PC-9 (cell line): ENCODE measurements at regions not wholly inside any gene's neighbourhood (a gene's known extent, or its start where the extent isn't known, plus 50 kb on each side); places are given as distances from the start of the nearest gene placed in this dataset.

Experiments
- BruUV-seq: library from RNA; stranded (reverse); fragments of 400-500 nt; replicated peaks from 2 replicates; lab custom pipeline; 2021; lab: Mats Ljungman, UMichigan
- CTCF ChIA-PET: fragments of 300-600 bp; sonication (Branson Sonifier 250); formaldehyde crosslinking; loops from one replicate; lab custom pipeline; 2022; ENCODE audit warnings: antibody characterized with exemption; lab: Charles Lee
- POLR2A ChIA-PET: fragments of 300-600 bp; sonication (Branson Sonifier 250); formaldehyde crosslinking; loops from one replicate; lab custom pipeline; 2022; ENCODE audit warnings: antibody characterized with exemption; ENCODE audit not compliant: unreplicated experiment; lab: Charles Lee
- DNase-seq, 2 experiments: peaks; one replicate each; pipeline versions ENCODE4 v3.0.0 to v3.0.0-alpha.2; 2015 to 2022; ENCODE audit warnings: mixed read lengths in 1 of 2
- H2AFZ ChIP-seq: fragments of 200-600 bp; sonication (generic); 2 replicates; pipeline ENCODE4 v1.8.1; 2017; ENCODE audit warnings: antibody characterized with exemption
- H3F3A ChIP-seq: fragments of 200-600 bp; sonication (generic); 2 replicates; pipeline ENCODE4 v1.8.1; 2017; ENCODE audit warnings: antibody characterized with exemption, mild to moderate bottlenecking, low read depth; ENCODE audit not compliant: insufficient read depth
- H3K27ac ChIP-seq: fragments of 200-600 bp; sonication (generic); 2 replicates; pipeline ENCODE4 v1.6.1; 2016; ENCODE audit warnings: mixed run types
- H3K27me3 ChIP-seq: fragments of 200-600 bp; sonication (generic); 2 replicates; pipeline ENCODE4 v1.6.1; 2016; ENCODE audit warnings: low read depth, mixed run types; ENCODE audit not compliant: insufficient read depth
- H3K36me3 ChIP-seq: fragments of 200-600 bp; sonication (generic); 2 replicates; pipeline ENCODE4 v1.6.1; 2016; ENCODE audit warnings: low read depth, mixed run types
- H3K4me1 ChIP-seq: fragments of 200-600 bp; sonication (generic); replicated peaks from 2 replicates; pipeline ENCODE4 v1.6.1; 2016; ENCODE audit warnings: mixed run types; ENCODE audit not compliant: insufficient read depth
- H3K4me2 ChIP-seq: fragments of 200-600 bp; sonication (generic); 2 replicates; pipeline ENCODE4 v1.6.1; 2017; ENCODE audit warnings: mixed run types
- H3K4me3 ChIP-seq: fragments of 200-600 bp; sonication (generic); 2 replicates; pipeline ENCODE4 v1.6.1; 2016; ENCODE audit warnings: mixed run types
- H3K79me2 ChIP-seq: fragments of 200-600 bp; sonication (generic); 2 replicates; pipeline ENCODE4 v1.6.1; 2017; ENCODE audit warnings: low read depth, mixed run types
- H3K9me2 ChIP-seq: fragments of 200-600 bp; sonication (generic); 2 replicates; pipeline ENCODE4 v1.8.1; 2017; ENCODE audit warnings: mild to moderate bottlenecking; ENCODE audit not compliant: insufficient read depth
- H3K9me3 ChIP-seq: fragments of 200-600 bp; sonication (generic); 2 replicates; pipeline ENCODE4 v1.8.1; 2016; ENCODE audit warnings: low read depth; ENCODE audit not compliant: insufficient read depth
- H4K20me1 ChIP-seq: fragments of 200-600 bp; sonication (generic); 2 replicates; pipeline ENCODE4 v1.8.1; 2017; ENCODE audit not compliant: insufficient read depth
- EZH2 ChIP-seq: fragments of 200-600 bp; sonication (generic); IDR thresholded peaks from 2 replicates; pipeline ENCODE4 v1.8.0; 2017; ENCODE audit warnings: antibody characterized with exemption, low read depth
- intact Hi-C: fragments of 100-400 bp; cut with micrococcal nuclease; formaldehyde crosslinking; loops from one replicate; pipeline ENCODE4 v1.10.0; 2022; ENCODE audit not compliant: unreplicated experiment
- TF ChIP-seq, protein P1 (sequence below): fragments of 200-600 bp; sonication (generic); conservative IDR thresholded peaks from 2 replicates; pipeline ENCODE4 v1.6.1; 2017; ENCODE audit warnings: mixed run types, antibody characterized with exemption, mild to moderate bottlenecking, moderate library complexity

DNA sequence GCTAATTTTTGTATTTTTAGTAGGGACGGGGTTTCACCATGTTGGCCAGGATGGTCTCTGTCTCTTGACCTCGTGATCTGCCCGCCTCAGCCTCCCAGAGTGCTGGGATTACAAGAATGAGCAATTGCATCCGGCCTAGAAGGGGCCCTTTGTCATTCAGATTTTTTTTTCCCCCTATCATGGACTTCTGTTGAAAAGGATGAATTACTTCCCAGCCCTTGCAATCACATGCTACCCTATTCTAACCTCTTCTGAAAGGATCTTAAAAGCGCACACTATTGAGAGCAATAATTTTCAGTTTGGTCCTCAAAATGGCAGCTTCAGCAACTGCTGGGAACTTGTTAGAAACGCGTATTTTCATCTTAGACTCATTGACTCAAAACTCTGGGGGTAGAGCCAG is 575.6 kb upstream of the KIRREL3 start:
- H3K9me2 ChIP-seq, result no peaks in the 10 kb centered on the region
- H3K36me3 ChIP-seq, result no peaks in the 10 kb centered on the region
- H3K27me3 ChIP-seq, result peaks cover 39% of the 10 kb centered on the region
- no peak overlapping the region for H3K27ac ChIP-seq
- no peak overlapping the region for H3K4me3 ChIP-seq
- BruUV-seq, result no TSS peak
- H2AFZ ChIP-seq, result no peak overlapping the region
- no peaks in the 10 kb centered on the region for H3F3A ChIP-seq
- H3K79me2 ChIP-seq, result no peaks in the 10 kb centered on the region
- ChIA-PET CTCF (interaction anchor here (0.6 kb wide), 1 partner anchor 440 kb away, joined by 3 read pairs; no protein-coding TSS in a partner anchor), POLR2A (no interaction called here)
- no peak for DNase-seq
- TF ChIP-seq, protein P1, sequence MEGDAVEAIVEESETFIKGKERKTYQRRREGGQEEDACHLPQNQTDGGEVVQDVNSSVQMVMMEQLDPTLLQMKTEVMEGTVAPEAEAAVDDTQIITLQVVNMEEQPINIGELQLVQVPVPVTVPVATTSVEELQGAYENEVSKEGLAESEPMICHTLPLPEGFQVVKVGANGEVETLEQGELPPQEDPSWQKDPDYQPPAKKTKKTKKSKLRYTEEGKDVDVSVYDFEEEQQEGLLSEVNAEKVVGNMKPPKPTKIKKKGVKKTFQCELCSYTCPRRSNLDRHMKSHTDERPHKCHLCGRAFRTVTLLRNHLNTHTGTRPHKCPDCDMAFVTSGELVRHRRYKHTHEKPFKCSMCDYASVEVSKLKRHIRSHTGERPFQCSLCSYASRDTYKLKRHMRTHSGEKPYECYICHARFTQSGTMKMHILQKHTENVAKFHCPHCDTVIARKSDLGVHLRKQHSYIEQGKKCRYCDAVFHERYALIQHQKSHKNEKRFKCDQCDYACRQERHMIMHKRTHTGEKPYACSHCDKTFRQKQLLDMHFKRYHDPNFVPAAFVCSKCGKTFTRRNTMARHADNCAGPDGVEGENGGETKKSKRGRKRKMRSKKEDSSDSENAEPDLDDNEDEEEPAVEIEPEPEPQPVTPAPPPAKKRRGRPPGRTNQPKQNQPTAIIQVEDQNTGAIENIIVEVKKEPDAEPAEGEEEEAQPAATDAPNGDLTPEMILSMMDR, result no peak
- TF ChIP-seq EZH2, result no peak
- no peaks in the 10 kb centered on the region for H3K4me1 ChIP-seq
- no peak overlapping the region for H3K4me2 ChIP-seq
- intact Hi-C loops, result no loop called here
- H3K9me3 ChIP-seq, result no peaks in the 10 kb centered on the region
- H4K20me1 ChIP-seq, result no peaks in the 10 kb centered on the region

DNA sequence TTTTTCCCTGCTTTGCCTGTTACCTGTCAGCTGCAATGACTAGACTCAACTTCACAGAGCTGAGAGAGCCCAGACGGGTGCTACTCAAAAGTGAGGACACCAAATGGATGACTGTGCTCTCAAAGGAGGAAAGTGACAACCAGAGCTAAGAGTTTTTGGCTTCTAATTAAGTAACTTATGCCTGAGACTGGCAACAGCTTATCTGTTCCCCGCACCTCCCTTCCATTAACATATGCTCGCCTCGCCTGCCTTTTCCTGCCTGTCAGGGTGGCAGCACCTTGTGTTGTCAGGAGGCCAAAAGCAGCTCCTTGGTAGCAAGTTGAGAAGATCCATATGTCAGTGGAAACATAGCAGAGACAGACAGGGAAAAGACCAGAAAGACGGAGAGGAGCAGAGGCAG is 573.9 kb upstream of the KIRREL3 start:
- Histone ChIP-seq H3K36me3 (no peaks in the 10 kb centered on the region), H3K4me1 (no peaks in the 10 kb centered on the region), H3K4me3 (no peak overlapping the region), H3K9me2 (no peaks in the 10 kb centered on the region), H3K79me2 (no peaks in the 10 kb centered on the region), H2AFZ (no peak overlapping the region), H3K9me3 (no peaks in the 10 kb centered on the region), H3F3A (no peaks in the 10 kb centered on the region), H3K4me2 (no peak overlapping the region), H4K20me1 (no peaks in the 10 kb centered on the region), H3K27ac (no peak overlapping the region), H3K27me3 (peaks cover 37% of the 10 kb centered on the region)
- CTCF ChIA-PET, result no interaction called here
- TF ChIP-seq EZH2, result no peak
- TF ChIP-seq, protein P1, result no peak
- intact Hi-C loops, result no loop called here
- BruUV-seq, result no TSS peak
- no peak for DNase-seq
- POLR2A ChIA-PET, result no interaction called here

DNA sequence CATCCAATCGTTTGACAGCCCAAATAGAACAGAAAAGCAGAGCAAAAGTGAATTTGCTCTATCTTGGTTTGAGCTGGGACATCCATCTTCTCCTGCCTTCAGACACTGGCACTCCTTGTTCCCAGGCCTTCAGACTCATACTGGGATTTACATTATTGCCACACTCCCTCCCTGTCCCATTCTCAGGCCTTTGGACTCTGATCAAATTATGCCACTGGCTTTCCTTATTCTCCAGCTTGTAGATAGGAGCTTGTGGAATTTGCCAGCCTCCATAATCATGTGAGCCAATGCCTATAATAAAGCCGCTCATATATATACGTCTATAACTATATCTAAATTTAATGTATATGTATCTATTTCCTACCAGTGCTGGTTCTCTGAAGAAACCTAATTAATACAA is 568.3 kb upstream of the KIRREL3 start:
- Histone ChIP-seq H3F3A (no peaks in the 10 kb centered on the region), H3K4me3 (no peak overlapping the region), H3K36me3 (no peaks in the 10 kb centered on the region), H3K27me3 (peaks cover 2% of the 10 kb centered on the region; the same call in 1 of the 2 replicates), H3K4me1 (no peaks in the 10 kb centered on the region), H3K4me2 (no peak overlapping the region), H3K9me3 (no peaks in the 10 kb centered on the region), H3K79me2 (no peaks in the 10 kb centered on the region), H3K9me2 (no peaks in the 10 kb centered on the region), H3K27ac (no peak overlapping the region), H2AFZ (no peak overlapping the region), H4K20me1 (no peaks in the 10 kb centered on the region)
- CTCF ChIA-PET, result no interaction called here
- DNase-seq, result no peak
- intact Hi-C loops, result no loop called here
- POLR2A ChIA-PET, result no interaction called here
- TF ChIP-seq EZH2, result no peak
- TF ChIP-seq, protein P1, result no peak
- BruUV-seq, result no TSS peak
